ENCODE measurements at regions not wholly inside any gene's neighbourhood (a gene's known extent, or its start where the extent isn't known, plus 50 kb on each side); places are given as distances from the start of the nearest gene placed in this dataset.

DNA sequence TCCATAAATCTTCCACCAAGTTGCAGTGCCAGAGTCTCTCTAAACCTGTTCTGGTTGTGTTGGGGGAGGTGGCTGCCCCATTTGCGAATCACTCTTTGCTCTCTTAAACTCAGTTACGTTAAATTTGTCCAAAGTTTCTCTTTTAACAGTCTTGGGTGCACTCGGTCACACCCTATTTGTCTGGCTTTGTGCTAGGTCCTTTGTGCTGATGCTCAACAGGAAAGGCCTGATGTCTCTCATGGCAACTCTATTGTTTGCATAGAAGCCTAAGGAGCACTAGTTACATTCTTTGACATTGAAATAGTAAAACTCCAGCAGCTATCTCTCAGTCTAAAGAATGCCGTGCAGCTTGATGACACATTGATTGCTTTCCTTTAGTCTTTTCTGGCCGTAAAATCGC is 105.1 kb downstream of the TRMT11 start:
- intact Hi-C loops (cut with DNase I) = no loop called here
- ATAC-seq (no peak), DNase-seq (ENCODE audit: missing footprints) (no peak)

- no peak for ATAC-seq
- DNase-seq (ENCODE audit: missing footprints) = no peak
- intact Hi-C loops (cut with DNase I) = no loop called here
These were observed 106.8 kb downstream of the TRMT11 start for GRCh38 chr6:126093108-126093507.

DNA sequence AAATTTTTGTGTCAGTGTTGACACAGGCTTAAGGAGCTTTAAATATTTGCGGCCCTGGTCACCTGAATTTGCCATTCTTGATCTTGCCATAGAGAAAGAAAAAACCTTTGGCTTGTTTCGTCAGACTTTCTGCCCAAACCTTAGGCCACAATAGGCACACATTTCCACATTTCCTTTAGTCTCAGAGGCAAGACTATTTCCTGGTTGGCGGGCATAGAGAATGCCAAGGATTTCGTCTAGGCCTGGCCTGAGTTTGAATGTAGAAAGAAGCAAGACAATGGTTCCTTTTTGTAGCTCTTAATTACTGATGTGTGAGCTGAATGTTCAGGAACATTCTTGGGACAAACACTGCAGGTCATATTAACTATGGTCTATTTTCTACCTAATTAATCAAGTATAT is 108.1 kb downstream of the TRMT11 start:
- intact Hi-C loops (cut with DNase I) = no loop called here
- ATAC-seq (no peak), DNase-seq (ENCODE audit: missing footprints) (no peak)

- ATAC-seq (no peak), DNase-seq (ENCODE audit: missing footprints) (no peak)
- intact Hi-C loops (cut with DNase I) = no loop called here
These were observed 114.0 kb downstream of the TRMT11 start for GRCh38 chr6:126100386-126100785.

DNA sequence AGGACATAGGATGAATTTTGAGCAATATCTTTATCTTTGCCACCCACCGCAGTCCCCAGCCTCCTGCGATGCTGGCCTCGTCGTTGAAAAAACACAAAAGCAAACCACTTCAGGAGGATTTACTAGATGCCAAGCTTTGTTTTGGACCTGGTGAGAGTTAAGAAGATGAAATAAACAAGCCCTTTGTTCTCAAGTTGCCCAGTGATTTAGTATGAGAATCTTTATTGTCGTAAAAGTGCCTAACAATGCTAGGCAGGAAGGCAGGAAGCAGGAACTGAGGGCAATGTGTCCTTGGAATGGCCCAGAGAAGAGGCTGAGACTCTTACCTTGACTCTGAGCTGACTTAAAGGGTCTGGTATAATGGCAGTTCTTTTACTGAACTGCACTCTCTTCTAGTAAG is 116.0 kb downstream of the TRMT11 start:
- ATAC-seq (no peak), DNase-seq (ENCODE audit: missing footprints) (no peak)
- intact Hi-C loops (cut with DNase I) = no loop called here

- ATAC-seq (no peak), DNase-seq (ENCODE audit: missing footprints) (no peak)
- intact Hi-C loops (cut with DNase I) = no loop called here
These were observed 117.7 kb downstream of the TRMT11 start for GRCh38 chr6:126103993-126104392.

GRCh38 chr6:126107475-126108166 is 121.3 kb downstream of the TRMT11 start:
- DNase-seq (ENCODE audit: missing footprints) (no peak), ATAC-seq (no peak)
- intact Hi-C loops (cut with DNase I) = no loop called here

DNA sequence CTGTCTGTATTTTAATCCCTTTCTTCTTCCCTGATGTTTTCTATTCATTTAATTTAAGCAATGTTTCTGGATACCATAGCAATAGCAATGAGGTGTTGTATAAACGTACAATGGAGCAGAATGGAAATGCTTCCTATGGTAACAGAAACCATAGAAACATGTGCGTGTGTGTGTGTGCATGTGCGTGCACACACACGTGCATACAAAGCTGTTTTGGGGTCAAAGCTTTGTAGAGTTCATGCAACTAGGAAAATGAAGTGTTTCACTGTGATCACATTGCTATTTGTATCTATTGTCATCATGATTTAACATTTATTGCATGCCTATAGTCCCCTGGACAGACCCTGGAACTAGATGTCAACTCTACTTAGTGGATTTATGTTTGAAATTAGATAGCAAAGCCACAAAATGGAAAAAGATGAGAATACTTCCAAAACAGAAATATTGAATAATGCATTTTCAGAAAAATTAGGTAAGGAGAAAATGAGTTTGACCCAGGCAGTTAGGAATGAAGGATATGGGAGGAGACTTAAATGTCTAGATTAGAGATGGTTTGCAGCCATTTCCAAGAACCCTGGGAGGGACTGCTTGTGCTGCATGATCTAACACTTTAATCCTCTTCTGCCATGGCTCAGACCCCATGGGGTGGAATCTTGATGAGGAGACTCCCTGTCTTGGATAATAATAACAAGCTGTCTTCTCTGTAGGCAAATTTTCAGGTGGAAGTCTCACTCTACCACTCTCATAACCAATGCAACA is 124.4 kb downstream of the TRMT11 start:
- no peak for DNase-seq (ENCODE audit: missing footprints)
- ATAC-seq = no peak
- intact Hi-C loops (cut with DNase I) = no loop called here

- no peak for ATAC-seq
- DNase-seq (ENCODE audit: missing footprints) = no peak
- intact Hi-C loops (cut with DNase I) = no loop called here
These were observed 125.0 kb downstream of the TRMT11 start for GRCh38 chr6:126111327-126111726.

- ATAC-seq (no peak), DNase-seq (ENCODE audit: missing footprints) (no peak)
- intact Hi-C loops (cut with DNase I) = no loop called here
These were observed 125.9 kb downstream of the TRMT11 start for GRCh38 chr6:126112171-126112632.

DNA sequence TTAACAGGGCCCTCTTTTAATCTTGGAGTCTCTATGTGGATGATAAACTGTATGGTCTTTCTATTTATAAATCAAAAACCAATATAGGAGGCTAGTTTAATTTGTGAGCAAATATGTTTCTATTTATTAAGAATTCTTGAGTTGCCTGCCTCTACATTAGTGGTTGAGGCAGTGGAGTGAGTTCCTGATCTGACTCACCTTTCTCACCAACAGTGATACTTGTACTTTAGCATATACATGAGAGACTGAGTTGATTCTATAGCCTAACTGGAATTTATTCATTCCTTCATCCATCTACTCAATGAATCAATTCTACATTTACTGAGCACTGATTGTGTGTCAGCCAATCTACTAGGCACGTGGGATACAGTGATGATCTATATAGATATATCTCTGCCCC is 126.9 kb downstream of the TRMT11 start:
- ATAC-seq (no peak), DNase-seq (ENCODE audit: missing footprints) (no peak)
- intact Hi-C loops (cut with DNase I) = no loop called here

- intact Hi-C loops (cut with DNase I) = no loop called here
- DNase-seq (ENCODE audit: missing footprints) (no peak), ATAC-seq (no peak)
These were observed 130.9 kb downstream of the TRMT11 start for GRCh38 chr6:126117251-126117650.

- intact Hi-C loops (cut with DNase I) = no loop called here
- DNase-seq (ENCODE audit: missing footprints) (no peak), ATAC-seq (peak; percentile 79)
These were observed 131.9 kb downstream of the TRMT11 start for GRCh38 chr6:126118058-126118755.

GRCh38 chr6:126118936-126119335 is 132.6 kb downstream of the TRMT11 start:
- DNase-seq (ENCODE audit: missing footprints) = no peak

GRCh38 chr6:126123226-126123625 is 136.9 kb downstream of the TRMT11 start:
- intact Hi-C loops (cut with DNase I) = no loop called here
- ATAC-seq (peak; percentile 50), DNase-seq (ENCODE audit: missing footprints) (no peak)

More at GRCh38 chr6:126118936-126119335, 132.6 kb downstream of the TRMT11 start:
- no peak for ATAC-seq
- intact Hi-C loops (cut with DNase I) = no loop called here

GRCh38 chr6:126127659-126128058 is 141.3 kb downstream of the TRMT11 start:
- ATAC-seq = no peak
- intact Hi-C loops (cut with DNase I) = no loop called here
- no peak for DNase-seq (ENCODE audit: missing footprints)

DNA sequence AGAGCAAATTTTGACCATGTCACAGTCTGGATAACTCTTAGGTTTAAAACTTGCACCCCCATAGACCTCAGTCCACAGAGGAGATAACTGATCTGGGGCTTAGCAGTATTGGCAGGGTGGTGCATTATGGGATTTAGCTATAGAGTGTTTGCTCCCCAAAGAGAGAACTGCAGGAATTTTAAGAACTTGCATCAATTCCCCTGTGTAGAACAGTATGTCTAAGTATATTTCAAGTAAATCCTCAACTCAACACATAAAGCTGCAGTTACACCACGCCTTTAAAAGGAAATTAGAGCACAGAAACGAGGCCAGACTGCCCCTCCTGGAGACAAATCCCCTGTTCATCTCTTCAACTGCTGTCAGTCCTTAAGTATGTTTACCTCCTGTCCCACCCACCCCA is 144.9 kb downstream of the TRMT11 start:
- no peak for ATAC-seq
- intact Hi-C loops (cut with DNase I) = no loop called here
- DNase-seq (ENCODE audit: missing footprints) = no peak

DNA sequence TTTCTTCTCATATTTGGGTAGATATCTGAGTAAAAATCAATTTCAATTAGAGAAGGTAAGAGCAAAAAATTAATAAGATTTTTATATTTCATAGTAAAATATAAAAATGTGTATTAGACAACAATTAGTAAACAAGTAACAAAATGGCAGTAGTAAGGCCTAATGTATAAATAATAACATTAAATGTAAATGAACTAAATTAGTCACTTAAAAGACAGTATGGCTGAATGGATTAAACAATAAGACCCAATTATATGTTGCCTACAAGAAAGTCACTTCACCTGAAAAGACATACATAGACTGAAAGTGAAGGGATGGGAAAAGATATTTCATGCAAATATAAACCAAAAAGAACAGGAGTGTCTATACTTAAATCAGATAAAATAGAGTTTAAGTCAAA is 147.6 kb downstream of the TRMT11 start:
- DNase-seq (ENCODE audit: missing footprints) (no peak), ATAC-seq (no peak)
- intact Hi-C loops (cut with DNase I) = no loop called here

GRCh38 chr6:126134491-126134890 is 148.2 kb downstream of the TRMT11 start:
- intact Hi-C loops (cut with DNase I) = no loop called here
- no peak for DNase-seq (ENCODE audit: missing footprints)

DNA sequence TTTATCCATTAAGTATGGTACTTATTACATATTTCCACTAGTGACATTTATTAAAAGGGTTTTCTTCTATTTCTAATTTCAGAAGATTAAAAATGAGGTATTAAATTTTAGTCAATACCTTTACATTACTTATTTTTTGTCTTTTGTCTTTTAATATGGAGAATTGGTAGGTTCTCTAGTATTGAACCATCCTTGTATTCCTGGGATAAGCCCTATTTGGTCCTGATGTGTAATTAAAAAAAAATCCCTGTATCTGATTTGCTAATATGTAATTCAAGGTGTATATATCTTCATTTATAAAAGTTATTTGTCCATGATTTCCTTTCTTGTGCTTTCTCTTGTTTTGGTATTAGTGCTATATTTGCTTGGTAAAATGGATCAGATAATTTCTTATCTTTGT is 153.7 kb downstream of the TRMT11 start:
- DNase-seq (ENCODE audit: missing footprints) (no peak), ATAC-seq (no peak)
- intact Hi-C loops (cut with DNase I) = no loop called here

More at GRCh38 chr6:126134491-126134890, 148.2 kb downstream of the TRMT11 start:
- ATAC-seq = no peak
